ENCODE measurements at regions not wholly inside any gene's neighbourhood (a gene's known extent, or its start where the extent isn't known, plus 50 kb on each side); places are given as distances from the start of the nearest gene placed in this dataset.

GRCh38 chr11:4190098-4190497, 95.5 kb downstream of the RRM1 start:
- H3K4me3 Mint-ChIP-seq: no peak overlapping the region
- DNase-seq: no peak
- no peaks in the 10 kb centered on the region for H3K36me3 Mint-ChIP-seq
- peaks cover 19% of the 10 kb centered on the region for H3K27me3 Mint-ChIP-seq
- CTCF ChIA-PET: interaction anchor here (1.2 kb wide), 1 partner anchor 304 kb away, joined by 4 read pairs; no protein-coding TSS in a partner anchor
- no peak overlapping the region for H3K27ac Mint-ChIP-seq
- H3K9me3 Mint-ChIP-seq: no peaks in the 10 kb centered on the region
- peaks cover 24% of the 10 kb centered on the region for H3K4me1 Mint-ChIP-seq

Data from activated naive CD4-positive, alpha-beta T cell treated with anti-CD3 and anti-CD28 coated beads, Interleukin-2, amount 10 ng/mL, durations not matched to agents 7 days and 5 days (primary cell).